Ovary (tissue), 3 donors: ENCODE measurements at regions not wholly inside any gene's neighbourhood (a gene's known extent, or its start where the extent isn't known, plus 50 kb on each side); places are given as distances from the start of the nearest gene placed in this dataset.
"Not testable (repeated sequence)": the region's sequence is repeated elsewhere in the genome, so short reads cannot be mapped to it uniquely, and the experiment has no call there.

Source experiments
- EP300 ChIP-seq: sonication (generic); formaldehyde crosslinking; IDR thresholded peaks from one replicate; pipeline ENCODE4 v1.6.1; 2017; ENCODE audit warnings: antibody characterized with exemption
- TF ChIP-seq, protein P1 (sequence below), 3 donors: fragments of 450-650 bp in 2 of 3; fragments of 200-600 bp in 1 of 3; IDR thresholded peaks; one replicate each; pipeline versions ENCODE4 v1.5.1 to v1.8.0; 2016 to 2022; ENCODE audit warnings: antibody characterized with exemption in 3 of 3, mild to moderate bottlenecking in 1 of 3
- donor health status: DM: no; HTN: no; CAD: no.

DNA sequence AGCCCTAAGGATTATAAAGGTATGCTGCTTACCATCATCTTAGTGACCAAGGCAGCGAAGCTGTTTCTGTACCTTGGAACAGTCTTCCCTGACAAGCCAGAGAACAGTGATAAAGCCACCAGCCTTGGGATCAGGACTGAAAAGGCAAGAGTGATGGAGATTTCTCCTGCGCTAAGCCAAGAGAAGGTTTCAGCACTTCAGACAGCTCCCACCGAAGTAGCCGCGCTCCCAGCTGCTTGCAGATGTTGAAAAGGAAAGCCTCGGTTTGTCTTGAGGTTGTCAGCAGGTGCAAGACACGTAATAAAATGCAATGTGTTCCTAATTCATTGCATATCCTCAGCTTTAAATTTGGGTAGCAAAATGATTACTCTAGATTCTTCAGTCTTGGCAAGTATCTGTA lies 171.0 kb downstream of the ATP6V0E2 start:
- TF ChIP-seq, protein P1, sequence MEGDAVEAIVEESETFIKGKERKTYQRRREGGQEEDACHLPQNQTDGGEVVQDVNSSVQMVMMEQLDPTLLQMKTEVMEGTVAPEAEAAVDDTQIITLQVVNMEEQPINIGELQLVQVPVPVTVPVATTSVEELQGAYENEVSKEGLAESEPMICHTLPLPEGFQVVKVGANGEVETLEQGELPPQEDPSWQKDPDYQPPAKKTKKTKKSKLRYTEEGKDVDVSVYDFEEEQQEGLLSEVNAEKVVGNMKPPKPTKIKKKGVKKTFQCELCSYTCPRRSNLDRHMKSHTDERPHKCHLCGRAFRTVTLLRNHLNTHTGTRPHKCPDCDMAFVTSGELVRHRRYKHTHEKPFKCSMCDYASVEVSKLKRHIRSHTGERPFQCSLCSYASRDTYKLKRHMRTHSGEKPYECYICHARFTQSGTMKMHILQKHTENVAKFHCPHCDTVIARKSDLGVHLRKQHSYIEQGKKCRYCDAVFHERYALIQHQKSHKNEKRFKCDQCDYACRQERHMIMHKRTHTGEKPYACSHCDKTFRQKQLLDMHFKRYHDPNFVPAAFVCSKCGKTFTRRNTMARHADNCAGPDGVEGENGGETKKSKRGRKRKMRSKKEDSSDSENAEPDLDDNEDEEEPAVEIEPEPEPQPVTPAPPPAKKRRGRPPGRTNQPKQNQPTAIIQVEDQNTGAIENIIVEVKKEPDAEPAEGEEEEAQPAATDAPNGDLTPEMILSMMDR (IDR thresholded peaks at IDR 0.05), result not testable (repeated sequence)
- not testable (repeated sequence) for TF ChIP-seq EP300
